Endothelial cell of umbilical vein (primary cell): ENCODE measurements at regions not wholly inside any gene's neighbourhood (a gene's known extent, or its start where the extent isn't known, plus 50 kb on each side); places are given as distances from the start of the nearest gene placed in this dataset.

ENCODE experiments used
- BruUV-seq: library from RNA; stranded (reverse); fragments of 400-500 nt; replicated peaks from 2 replicates; lab custom pipeline; 2021; lab: Mats Ljungman, UMichigan
- CTCF ChIA-PET: fragments of 300-600, 350-600 bp; sonication (Branson Sonifier 250); formaldehyde crosslinking; loops from one replicate; lab custom pipeline; 2021; ENCODE audit warnings: antibody characterized with exemption, inconsistent platforms; lab: Charles Lee
- POLR2A ChIA-PET: fragments of 300-600, 350-600 bp; sonication (Branson Sonifier 250); formaldehyde crosslinking; loops from one replicate; lab custom pipeline; 2021; ENCODE audit warnings: antibody characterized with exemption, inconsistent platforms; lab: Charles Lee
- DNase-seq: peaks from one replicate; pipeline ENCODE4 v3.0.0-alpha.2; 2011; ENCODE audit warnings: low read depth, low spot score
- FAIRE-seq: peaks from 2 replicates; lab custom pipeline; 2011; peaks lifted over from hg19 to GRCh38; lab: Jason Lieb, UNC
- H2AFZ ChIP-seq: 2 replicates; pipeline ENCODE4 v1.6.0; 2012; ENCODE audit warnings: low read depth, low read length, control low read depth, inconsistent platforms
- H3K27ac ChIP-seq: 2 replicates; pipeline ENCODE4 v1.5.1; 2011; ENCODE audit warnings: low read depth, mild to moderate bottlenecking, control low read depth, low read length, moderate library complexity; ENCODE audit not compliant: insufficient read depth
- H3K27me3 ChIP-seq, 2 experiments: 2 replicates each; pipeline versions ENCODE4 v1.6.0 to v1.6.1; 2011; ENCODE audit warnings: low read length in 2 of 2, mixed read lengths in 1 of 2; ENCODE audit not compliant: control insufficient read depth in 2 of 2, insufficient read depth in 2 of 2
- H3K36me3 ChIP-seq, 2 experiments: 2 replicates in 1 of 2; 3 replicates in 1 of 2; pipeline ENCODE4 v1.5.1; 2011; ENCODE audit warnings: low read length in 2 of 2, mild to moderate bottlenecking in 1 of 2, moderate library complexity in 1 of 2; ENCODE audit not compliant: control insufficient read depth in 2 of 2, insufficient read depth in 2 of 2; ENCODE audit errors: extremely low read depth in 1 of 2
- H3K4me1 ChIP-seq: 3 replicates; pipeline ENCODE4 v1.5.1; 2011; ENCODE audit warnings: mild to moderate bottlenecking, low read length; ENCODE audit not compliant: control insufficient read depth, insufficient read depth; ENCODE audit errors: extremely low read depth
- H3K4me2 ChIP-seq: 2 replicates; pipeline ENCODE4 v1.6.1; 2011; ENCODE audit warnings: low read length, control low read depth, mixed read lengths; ENCODE audit not compliant: insufficient read depth
- H3K4me3 ChIP-seq, 3 experiments: fragments of 200-600 bp in 1 of 3; sonication (generic), shearing (Covaris generic) in 1 of 3; replicated peaks in 1 of 3; 2 replicates each; pipeline ENCODE4 v1.5.1; 2011 to 2016; ENCODE audit warnings: control low read depth in 3 of 3, low read length in 3 of 3, mild to moderate bottlenecking in 2 of 3, inconsistent platforms in 1 of 3, low read depth in 1 of 3, moderate library complexity in 1 of 3; ENCODE audit not compliant: insufficient read depth in 1 of 3
- H3K79me2 ChIP-seq: 2 replicates; pipeline ENCODE4 v1.6.0; 2012; ENCODE audit warnings: low read length, inconsistent platforms; ENCODE audit not compliant: control insufficient read depth, insufficient read depth
- H3K9ac ChIP-seq: replicated peaks from 2 replicates; pipeline ENCODE3; 2011; ENCODE audit warnings: low read length, control low read depth; ENCODE audit not compliant: insufficient read depth; ENCODE audit errors: extremely low read depth
- H3K9me1 ChIP-seq: replicated peaks from 3 replicates; pipeline ENCODE4 v1.6.0; 2011; ENCODE audit warnings: mild to moderate bottlenecking, low read length; ENCODE audit not compliant: control insufficient read depth, insufficient read depth; ENCODE audit errors: extremely low read depth
- H3K9me3 ChIP-seq: replicated peaks from 2 replicates; pipeline ENCODE4 v1.5.1; 2012; ENCODE audit warnings: low read length, inconsistent platforms; ENCODE audit not compliant: control insufficient read depth, insufficient read depth
- H4K20me1 ChIP-seq: replicated peaks from 2 replicates; pipeline ENCODE3; 2011; ENCODE audit warnings: mild to moderate bottlenecking, low read length; ENCODE audit not compliant: control insufficient read depth, insufficient read depth; ENCODE audit errors: extremely low read depth
- CTCF ChIP-seq, 2 donors: IDR thresholded peaks; 1 replicate in 1 of 2; 2 replicates in 1 of 2; pipeline ENCODE4 v1.5.1; 2011; ENCODE audit warnings: low read length in 2 of 2, mild to moderate bottlenecking in 2 of 2, moderate library complexity in 2 of 2, control low read depth in 1 of 2, inconsistent platforms in 1 of 2, low read depth in 1 of 2; ENCODE audit not compliant: insufficient read depth in 1 of 2; ENCODE audit errors: extremely low read depth in 1 of 2
- EZH2 ChIP-seq: IDR thresholded peaks from 2 replicates; pipeline ENCODE4 v1.6.1; 2012; ENCODE audit warnings: borderline replicate concordance, low read depth, mild to moderate bottlenecking, moderate library complexity, low read length, inconsistent platforms; ENCODE audit not compliant: severe bottlenecking
- FOS ChIP-seq: IDR thresholded peaks from 2 replicates; pipeline ENCODE4 v1.6.1; 2011; ENCODE audit warnings: mild to moderate bottlenecking, low read length, moderate library complexity, borderline replicate concordance; ENCODE audit not compliant: insufficient read depth
- GATA2 ChIP-seq: IDR thresholded peaks from 2 replicates; pipeline ENCODE4 v1.7.0; 2011; ENCODE audit warnings: low read depth, mild to moderate bottlenecking, moderate library complexity, mixed read lengths, low read length; ENCODE audit not compliant: insufficient read length, insufficient read depth
- JUN ChIP-seq: IDR thresholded peaks from 2 replicates; pipeline ENCODE4 v1.6.1; 2011; ENCODE audit warnings: borderline replicate concordance, low read depth; ENCODE audit not compliant: insufficient read length, insufficient read depth
- MAX ChIP-seq: IDR thresholded peaks from 2 replicates; pipeline ENCODE4 v1.6.1; 2011; ENCODE audit not compliant: insufficient read depth, insufficient read length
- MYC ChIP-seq: IDR thresholded peaks from one replicate; pipeline ENCODE4 v1.6.1; 2011; ENCODE audit warnings: mild to moderate bottlenecking, low read depth, low read length
- POLR2A ChIP-seq: IDR thresholded peaks from 2 replicates; pipeline ENCODE4 v1.6.1; 2012; ENCODE audit warnings: low read depth, mild to moderate bottlenecking, control low read depth, low read length
- POLR2AphosphoS5 ChIP-seq: IDR thresholded peaks from 2 replicates; pipeline ENCODE4 v1.6.1; 2012; ENCODE audit warnings: low read depth, mild to moderate bottlenecking, control low read depth, low read length, moderate library complexity; ENCODE audit not compliant: insufficient read depth
- dilution Hi-C: fragments of 300-500 bp; cut with MboI; formaldehyde crosslinking; loops from one replicate; pipeline ENCODE4 v1.15.0; 2019; ENCODE audit warnings: low sequenced_read_pairs; ENCODE audit not compliant: extremely low pct_ligation_motif_present
- intact Hi-C: fragments of 100-400 bp; cut with micrococcal nuclease; formaldehyde crosslinking; loops from one replicate; pipeline ENCODE4 v1.10.0; 2022

GRCh38 chr1:55848906-55849305 lies 633.7 kb upstream of the USP24 start:
- ChIA-PET POLR2A (no interaction called here), CTCF (interaction anchor here (1.6 kb wide), 1 partner anchor 10 kb away, joined by 3 read pairs; no protein-coding TSS in a partner anchor)
- Histone ChIP-seq H2AFZ (no peak overlapping the region), H3K79me2 (no peaks in the 10 kb centered on the region), H3K4me3 (no peak overlapping the region), H3K4me1 (no peaks in the 10 kb centered on the region), H3K9ac (no peak overlapping the region), H4K20me1 (no peaks in the 10 kb centered on the region), H3K36me3 (no peaks in the 10 kb centered on the region), H3K27me3 (no peaks in the 10 kb centered on the region), H3K9me3 (no peaks in the 10 kb centered on the region), H3K27ac (no peak overlapping the region), H3K9me1 (no peaks in the 10 kb centered on the region), H3K4me2 (no peak overlapping the region)
- no peak for FAIRE-seq
- TF ChIP-seq GATA2 = no peak
- no peak for TF ChIP-seq POLR2A
- no peak for TF ChIP-seq CTCF (IDR thresholded peaks at IDR 0.05; ENCODE audit: extremely low read depth in 1 of 2, insufficient read depth in 1 of 2, low read depth in 1 of 2, low read length in 2 of 2)
- no peak for TF ChIP-seq EZH2
- no peak for TF ChIP-seq JUN
- no peak for TF ChIP-seq FOS
- no peak for TF ChIP-seq MYC
- TF ChIP-seq POLR2AphosphoS5 = no peak
- no peak for TF ChIP-seq MAX
- no TSS peak for BruUV-seq
- intact Hi-C loops = no loop called here
- no peak for DNase-seq
- dilution Hi-C loops = no loop called here
